ENCODE measurements at regions not wholly inside any gene's neighbourhood (a gene's known extent, or its start where the extent isn't known, plus 50 kb on each side); places are given as distances from the start of the nearest gene placed in this dataset.
"Not testable (repeated sequence)": the region's sequence is repeated elsewhere in the genome, so short reads cannot be mapped to it uniquely, and the experiment has no call there.

DNA sequence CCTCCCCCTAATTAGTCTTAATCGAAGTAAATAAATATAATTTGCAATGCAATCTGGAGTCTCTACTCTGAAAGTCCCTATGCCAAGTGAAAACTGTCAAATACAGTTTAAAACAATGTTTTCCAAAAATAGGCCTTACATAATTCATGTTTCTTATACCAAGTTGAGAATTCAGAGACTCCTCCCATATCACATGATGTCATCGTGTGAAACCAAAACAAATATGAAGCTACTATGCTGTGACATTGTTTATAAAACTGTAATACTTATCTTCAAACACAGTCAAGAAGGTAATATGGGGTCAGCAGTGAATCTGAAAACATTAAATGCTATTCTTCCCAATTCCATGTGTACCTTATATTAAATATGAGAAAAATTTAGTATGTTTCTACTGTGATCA, 940.2 kb upstream of the FANCL start:
- DNase-seq (no peak), ATAC-seq (no peak)

DNA sequence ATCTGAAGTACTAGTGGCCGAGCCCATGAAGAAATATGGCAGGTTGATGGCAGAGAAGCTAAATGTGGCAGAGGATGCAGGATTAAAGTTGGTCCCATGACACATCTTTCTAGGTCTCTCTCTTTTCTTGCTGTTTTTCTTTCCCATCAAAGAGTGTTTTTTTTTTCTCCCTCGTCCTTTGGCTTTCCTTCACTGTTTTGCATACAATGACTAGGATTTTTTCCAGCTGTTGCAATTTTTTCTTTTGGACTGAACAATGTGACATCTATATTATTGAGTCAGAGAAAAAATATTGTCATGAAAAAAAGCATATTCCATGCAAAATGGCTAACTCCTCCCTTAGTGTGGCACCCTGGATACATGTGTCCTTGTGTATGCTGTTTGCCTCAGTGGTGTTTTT, 939.5 kb upstream of the FANCL start:
- ATAC-seq: no peak
- DNase-seq: no peak

GRCh38 chr2:59180111-59180510, 939.0 kb upstream of the FANCL start:
- DNase-seq (no peak), ATAC-seq (no peak)

GRCh38 chr2:59177748-59178147, 936.6 kb upstream of the FANCL start:
- DNase-seq (no peak), ATAC-seq (no peak)

DNA sequence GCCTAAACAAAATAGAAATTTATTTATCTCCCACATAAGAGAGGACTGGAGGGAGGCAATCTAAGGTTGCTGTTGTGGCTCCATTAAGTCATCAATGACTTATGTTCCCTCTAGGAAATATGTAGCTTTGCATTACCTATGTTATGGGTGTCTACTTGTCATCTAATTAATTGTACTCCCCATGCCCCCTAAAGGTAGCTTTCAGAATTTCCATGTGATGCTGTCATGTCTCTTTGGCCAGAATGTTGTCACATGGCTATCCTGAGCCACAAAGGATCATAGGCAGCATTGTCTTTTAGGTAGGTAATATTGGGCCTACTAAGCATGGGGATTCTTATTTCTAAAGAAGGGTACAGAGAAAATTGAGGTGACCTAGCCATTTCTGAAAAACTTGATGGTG, 935.6 kb upstream of the FANCL start:
- DNase-seq: no peak
- ATAC-seq: no peak

- DNase-seq (no peak), ATAC-seq (no peak)
Observed at GRCh38 chr2:59174536-59175243, 933.6 kb upstream of the FANCL start.

DNA sequence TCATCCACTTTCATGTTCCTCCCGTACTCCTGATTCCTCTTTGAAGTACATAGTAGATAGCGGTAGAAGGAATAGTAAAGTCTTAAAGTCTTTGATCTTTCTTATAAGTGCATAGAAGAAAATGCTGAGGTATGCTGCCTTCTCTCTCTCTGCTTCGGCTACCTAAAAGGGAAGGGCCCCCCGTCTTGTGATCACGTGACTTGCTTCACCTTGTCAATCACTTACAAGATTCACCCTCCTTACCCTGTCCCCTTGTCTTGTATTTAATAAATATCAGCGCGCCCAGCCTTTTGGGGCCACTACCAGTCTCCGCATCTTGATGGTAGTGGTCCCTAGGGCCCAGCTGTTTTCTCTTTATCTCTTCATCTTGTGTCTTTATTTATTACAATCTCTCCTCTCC, 932.2 kb upstream of the FANCL start:
- DNase-seq (no peak), ATAC-seq (no peak)

- DNase-seq (no peak), ATAC-seq (no peak)
Observed at GRCh38 chr2:59171019-59171418, 929.9 kb upstream of the FANCL start.

DNA sequence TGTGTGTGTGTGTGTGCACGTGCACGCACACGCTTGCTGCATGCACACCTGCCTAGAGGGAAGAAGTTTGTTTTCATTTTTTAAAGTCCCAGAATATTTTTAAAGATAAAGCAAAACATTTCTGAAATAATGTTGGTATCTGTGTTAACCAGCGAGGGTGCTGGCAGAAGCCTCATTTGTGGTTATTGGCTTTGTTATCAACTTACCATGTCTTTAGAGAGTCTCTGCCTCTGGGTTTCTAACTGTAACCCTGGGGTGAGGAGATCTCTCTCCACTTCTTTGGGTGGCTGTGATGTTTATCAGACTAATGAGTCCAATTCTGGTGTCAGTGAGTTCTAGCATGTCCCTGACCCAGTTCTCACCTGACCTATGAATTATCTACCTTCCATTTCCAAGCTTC, 927.6 kb upstream of the FANCL start:
- DNase-seq (no peak), ATAC-seq (no peak)

DNA sequence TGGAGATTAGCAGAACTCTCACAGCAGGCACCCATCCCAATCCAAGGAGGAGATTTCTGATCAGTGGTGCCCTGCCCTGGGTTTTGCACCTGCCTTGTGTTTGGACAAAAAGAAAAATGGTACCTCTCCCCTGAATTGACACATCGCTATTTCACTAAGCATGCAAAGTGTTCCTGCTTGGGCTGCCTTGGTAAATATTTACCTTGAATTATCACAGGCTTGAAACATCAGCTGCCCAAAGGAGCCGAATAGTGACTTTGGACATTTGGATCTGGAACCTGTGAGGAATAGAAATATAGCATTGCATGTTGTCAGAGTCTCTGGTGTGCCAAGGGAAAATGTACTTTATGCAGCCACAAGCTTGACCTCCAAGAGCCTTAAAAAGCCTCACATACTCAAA, 926.4 kb upstream of the FANCL start:
- no peak for ATAC-seq
- no peak for DNase-seq

GRCh38 chr2:59157908-59158307, 916.8 kb upstream of the FANCL start:
- DNase-seq, ATAC-seq: not testable (repeated sequence)

DNA sequence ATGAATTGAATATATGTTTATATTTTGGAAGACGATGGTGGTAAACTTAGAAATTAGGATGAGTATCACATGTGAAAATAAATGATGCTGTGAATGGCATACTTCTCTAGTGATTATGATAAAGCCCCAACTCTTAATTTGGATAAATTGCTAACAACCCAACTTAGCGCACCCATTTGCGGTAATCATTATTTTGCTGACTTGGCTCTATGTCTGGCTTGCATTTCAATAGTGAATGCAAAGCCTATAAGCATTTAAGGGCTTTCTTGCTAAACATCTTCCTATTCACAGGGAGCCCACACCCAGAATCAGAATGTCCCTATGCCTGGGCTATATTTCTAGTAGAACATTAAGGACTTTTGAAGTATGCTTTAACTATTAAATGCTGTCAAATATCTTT, 910.7 kb upstream of the FANCL start:
- no peak for ATAC-seq
- DNase-seq: no peak

DNA sequence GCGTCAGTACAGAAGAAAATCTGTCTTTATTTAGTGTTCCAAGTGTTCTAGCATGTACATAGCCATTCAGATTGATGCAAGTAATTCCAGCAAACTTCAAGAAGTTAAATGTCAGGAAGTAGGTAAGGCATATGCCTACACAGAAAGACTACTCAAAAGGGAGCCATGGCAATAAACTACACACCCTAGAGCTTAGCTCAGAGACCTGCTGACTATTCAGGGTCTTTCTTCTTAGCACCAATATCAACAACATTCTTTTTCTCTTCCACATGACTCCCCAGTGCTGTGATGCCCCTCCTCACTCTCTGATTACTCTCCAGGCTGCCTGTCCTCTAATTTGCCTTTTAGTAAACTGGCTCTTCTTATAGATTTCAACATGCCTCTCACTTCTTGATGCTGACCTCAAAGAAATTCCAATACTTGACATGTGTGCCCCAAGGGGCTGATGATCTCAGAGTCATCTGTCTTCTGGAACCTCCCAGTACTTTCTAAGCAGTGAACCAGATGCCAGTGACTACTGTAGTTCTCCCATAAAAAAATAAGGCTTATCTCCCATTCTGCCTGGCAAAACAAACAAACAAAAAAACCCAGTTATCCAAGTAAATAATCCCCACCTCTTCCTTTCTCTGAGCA, 909.2 kb upstream of the FANCL start:
- DNase-seq (no peak), ATAC-seq (no peak)

DNA sequence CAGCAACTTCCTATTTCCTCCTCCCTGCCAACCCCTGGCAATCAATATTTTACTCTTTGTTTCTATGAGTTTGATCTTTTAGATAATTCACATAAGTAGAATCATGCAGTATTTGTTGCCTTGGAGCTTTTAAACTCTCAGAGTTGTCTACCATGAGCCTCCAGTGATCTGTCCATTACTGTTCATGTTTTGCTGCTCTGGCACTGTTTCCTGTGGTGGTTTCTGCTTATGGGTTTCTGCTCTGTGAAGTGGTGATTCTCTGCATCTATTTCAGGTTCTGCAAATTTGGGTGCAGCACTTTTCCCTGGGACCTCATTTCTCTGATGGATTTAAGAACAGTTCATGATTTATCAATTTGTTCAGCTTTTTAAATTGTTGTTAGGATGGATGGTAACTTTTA, 908.1 kb upstream of the FANCL start:
- ATAC-seq (no peak), DNase-seq (no peak)

DNA sequence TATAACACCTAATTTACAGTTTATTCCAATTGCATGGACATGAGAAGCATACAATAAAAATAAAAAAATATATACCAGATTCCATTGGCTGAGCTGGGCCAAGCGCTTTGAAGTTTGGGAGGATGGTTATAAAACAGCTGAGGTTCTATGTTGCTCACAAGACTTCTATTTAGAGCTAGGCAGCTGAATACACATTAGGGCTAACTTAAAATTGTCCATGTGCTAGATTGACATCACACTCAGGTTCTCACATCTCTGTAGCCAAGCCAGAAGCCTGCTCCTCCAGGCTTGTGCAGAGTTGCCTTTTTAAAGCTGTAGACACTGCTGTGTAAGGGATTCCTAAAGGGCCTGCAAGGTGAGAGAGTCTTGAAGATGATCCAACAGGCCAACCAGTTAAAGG, 871.1 kb upstream of the FANCL start:
- DNase-seq: no peak
- no peak for ATAC-seq

- no peak for ATAC-seq
- no peak for DNase-seq
Observed at GRCh38 chr2:59096973-59097372, 855.8 kb upstream of the FANCL start.

- DNase-seq (no peak), ATAC-seq (no peak)
Observed at GRCh38 chr2:59093571-59093970, 852.4 kb upstream of the FANCL start.

DNA sequence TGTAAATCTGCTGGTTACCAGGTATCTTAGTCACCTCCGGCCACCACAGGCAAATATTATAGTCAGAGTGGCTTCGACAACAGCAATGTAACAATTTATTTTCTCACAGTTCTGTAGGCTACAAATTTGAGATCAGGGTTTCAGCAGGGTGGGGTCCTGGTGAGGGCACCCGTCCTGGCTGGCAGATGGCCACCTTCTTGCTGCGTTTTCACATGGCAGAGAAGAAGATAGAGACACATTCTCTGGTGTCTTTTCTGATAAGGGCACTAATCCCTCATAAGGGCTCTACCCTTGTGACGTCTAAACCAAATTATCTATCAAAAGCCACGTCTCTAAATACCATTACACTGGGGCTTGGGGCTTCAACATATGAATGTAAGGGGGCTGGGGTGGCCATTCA, 843.2 kb upstream of the FANCL start:
- DNase-seq (no peak), ATAC-seq (no peak)

DNA sequence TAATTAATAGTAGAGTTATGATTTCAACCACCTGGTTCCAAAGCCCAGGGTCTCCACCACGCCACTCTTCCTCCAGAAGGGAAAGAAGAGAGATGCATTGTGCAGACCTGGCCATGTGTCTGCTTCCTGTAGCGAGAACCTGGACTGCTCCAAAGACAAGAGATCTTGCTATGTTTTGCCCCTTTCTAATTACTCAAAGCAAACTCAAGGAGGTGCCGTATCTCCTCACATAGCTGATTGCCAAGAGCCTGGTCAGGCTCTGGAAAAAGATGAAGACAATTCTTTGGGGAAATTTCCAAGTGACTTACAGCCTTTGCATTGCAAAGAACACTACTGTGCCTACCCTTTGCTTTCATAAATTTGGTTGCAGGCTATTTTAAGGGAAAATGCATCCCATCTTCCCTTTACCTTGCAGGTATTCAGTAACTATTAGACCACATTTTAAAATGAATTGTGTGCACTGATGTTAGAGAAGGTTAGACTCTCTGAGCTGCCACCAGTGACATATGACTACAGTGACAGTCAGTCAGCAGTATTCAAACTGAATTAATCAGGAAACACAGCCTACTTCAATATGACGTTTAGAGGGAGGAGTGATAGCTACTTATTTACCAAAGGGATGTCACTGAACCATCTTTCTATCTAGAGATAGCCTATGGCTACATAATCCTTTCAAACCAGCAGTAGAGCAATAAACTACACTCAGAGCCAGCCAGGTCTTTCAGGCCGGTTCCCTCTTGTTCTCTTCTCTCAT, 842.1 kb upstream of the FANCL start:
- ATAC-seq (no peak), DNase-seq (no peak)

DNA sequence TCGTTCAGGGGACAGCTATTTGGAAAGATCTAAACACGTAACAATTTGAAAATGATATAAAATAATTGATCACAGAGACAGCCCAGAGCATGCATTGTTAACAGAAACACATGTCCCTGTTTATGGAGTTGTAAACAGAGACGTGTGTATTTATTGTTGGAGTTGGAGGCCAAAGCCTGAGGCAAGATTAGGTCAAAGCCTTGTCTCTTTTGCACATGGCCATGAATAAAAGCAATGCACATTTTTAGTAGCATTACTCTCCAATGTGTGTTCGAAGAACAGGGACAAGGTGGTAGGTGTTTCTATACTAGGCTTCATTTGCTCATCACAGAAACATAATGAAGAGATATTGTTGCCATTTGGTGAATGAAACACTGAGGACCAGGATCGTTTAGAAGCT, 841.5 kb upstream of the FANCL start:
- no peak for ATAC-seq
- no peak for DNase-seq

DNA sequence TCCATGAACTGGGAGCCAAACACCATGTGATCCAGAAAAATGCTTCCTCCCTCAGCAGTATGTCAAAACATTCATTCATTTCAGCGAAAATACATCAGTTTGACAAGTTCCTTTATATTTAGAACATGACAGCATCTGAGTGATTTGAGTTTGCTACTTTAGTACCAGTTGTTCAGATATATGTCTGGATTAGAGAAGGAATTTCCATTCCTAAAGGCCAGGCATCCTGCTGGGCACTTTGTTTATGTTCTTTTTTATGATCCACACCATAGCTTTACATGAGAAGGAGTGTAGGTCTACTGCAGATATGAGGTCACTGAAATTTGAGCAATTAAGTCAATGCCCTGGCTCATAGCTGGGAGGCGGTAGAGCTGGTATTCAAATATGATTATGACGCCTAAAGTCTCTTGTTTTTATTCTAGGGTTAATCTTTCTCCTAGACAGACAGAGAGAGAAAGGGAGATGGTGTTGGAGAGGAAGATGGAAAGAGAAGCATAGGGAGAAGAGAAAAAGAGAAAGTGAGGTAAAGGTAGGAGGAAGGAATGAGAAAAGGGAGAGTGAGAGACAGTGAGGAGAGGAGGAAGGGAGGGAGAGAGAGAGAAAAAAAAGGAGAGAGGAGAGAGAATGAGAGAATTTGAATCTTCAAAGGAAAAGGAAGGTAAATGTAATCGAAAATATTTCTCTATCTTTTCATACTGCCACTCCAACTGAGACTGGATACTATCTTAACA, 839.5 kb upstream of the FANCL start:
- DNase-seq (no peak), ATAC-seq (no peak)

GRCh38 chr2:59077981-59078531, 836.9 kb upstream of the FANCL start:
- DNase-seq: no peak
- ATAC-seq: no peak

Data from stimulated activated naive CD8-positive, alpha-beta T cell treated with anti-CD3 and anti-CD28 coated beads, Interleukin-15, Interleukin-2, amounts not matched to agents 100 U/mL and 50 U/mL, for 24 hours (primary cell).